GM19452 (cell line): ENCODE measurements at regions not wholly inside any gene's neighbourhood (a gene's known extent, or its start where the extent isn't known, plus 50 kb on each side); places are given as distances from the start of the nearest gene placed in this dataset.
"Not testable (repeated sequence)": the region's sequence is repeated elsewhere in the genome, so short reads cannot be mapped to it uniquely, and the experiment has no call there.

Experiments
- ATAC-seq: cut with Tn5 transposase; IDR thresholded peaks from one replicate; pipeline ENCODE4 v1.9.1; 2021; ENCODE audit not compliant: unreplicated experiment

GRCh38 chr10:56298941-56299340 is 62.1 kb downstream of the ZWINT start:
- no peak for ATAC-seq

DNA sequence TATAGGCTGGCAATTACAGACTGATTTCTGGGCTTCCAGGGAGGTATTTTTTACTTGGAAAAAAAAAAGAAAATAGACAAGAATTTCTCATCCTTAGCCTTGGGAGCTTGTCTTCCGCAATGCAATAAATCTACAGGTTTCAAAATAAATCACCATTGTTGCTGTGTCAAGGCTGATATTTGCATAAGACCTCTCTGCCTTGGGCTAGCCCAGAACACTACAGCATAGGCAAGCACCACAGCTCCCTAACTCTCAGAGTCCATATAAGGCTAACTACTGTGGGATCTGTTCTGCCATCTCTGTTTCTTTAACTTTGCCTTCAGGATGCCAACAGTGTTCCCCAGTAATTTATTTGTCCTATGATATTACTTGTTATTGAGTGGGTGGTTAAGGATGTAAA is 64.4 kb downstream of the ZWINT start:
- ATAC-seq = no peak

DNA sequence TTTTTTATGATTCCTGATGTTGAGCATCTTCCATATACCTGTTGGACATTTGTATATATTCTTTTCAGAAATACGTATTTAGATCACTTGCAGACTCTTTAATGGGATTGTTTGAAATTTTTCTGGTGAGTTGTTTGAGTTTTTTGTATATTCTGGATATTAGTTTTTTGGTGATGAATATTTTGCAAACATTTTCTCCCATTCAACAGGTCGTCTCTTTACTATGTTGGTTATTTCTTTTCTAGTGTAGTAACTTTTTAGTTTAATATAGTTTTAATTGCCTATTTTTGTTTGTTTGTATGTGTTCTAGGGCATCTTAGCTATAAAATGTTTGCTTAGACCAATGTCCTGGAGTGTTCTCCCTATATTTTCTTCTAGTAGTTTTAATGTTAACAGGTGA is 72.7 kb downstream of the ZWINT start:
- ATAC-seq = no peak

- no peak for ATAC-seq
Measured at GRCh38 chr10:56286096-56286495, 75.0 kb downstream of the ZWINT start.

- no peak for ATAC-seq
Measured at GRCh38 chr10:56279270-56279669, 81.8 kb downstream of the ZWINT start.

- ATAC-seq = no peak
Measured at GRCh38 chr10:56269181-56269580, 91.9 kb downstream of the ZWINT start.

DNA sequence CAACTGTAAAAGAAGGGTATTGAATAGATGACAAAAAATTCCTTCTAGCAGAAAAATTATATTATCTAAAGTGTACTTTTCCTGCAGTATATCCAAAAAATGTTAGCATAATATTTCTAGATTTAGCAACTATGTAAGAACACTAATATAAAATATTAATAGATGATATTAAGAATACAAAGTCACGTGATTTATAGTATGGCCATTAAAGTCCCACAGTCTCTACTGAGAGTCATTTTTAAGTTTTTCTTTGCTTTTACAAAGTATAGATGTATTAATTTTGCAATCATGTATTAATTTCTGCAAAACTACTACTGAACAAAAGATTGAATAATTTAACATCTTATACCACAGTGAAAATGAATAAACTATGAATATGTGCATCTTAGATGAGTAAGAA is 94.9 kb downstream of the ZWINT start:
- ATAC-seq = no peak

GRCh38 chr10:56258991-56259390 is 102.1 kb downstream of the ZWINT start:
- ATAC-seq = no peak

- ATAC-seq = no peak
Measured at GRCh38 chr10:56258378-56258777, 102.7 kb downstream of the ZWINT start.

DNA sequence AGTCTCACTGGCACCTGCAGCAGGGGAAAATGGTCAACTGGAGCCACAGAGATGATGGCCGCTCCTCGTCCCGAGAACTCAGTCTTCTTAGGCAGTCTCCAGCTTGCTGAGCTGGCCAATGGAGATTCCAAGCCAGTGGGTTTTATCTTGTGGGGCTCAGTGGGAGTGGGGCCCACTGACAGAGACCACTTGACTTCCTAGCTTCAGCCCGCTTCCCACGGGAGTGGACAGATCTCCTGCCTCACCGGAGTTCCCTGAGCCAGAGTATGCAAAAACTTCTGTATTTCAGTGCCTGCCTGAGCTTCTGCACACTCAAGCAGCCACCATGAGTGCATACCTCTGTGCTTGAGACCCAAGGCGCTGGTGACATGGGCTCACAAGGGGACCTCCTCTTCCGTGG is 105.8 kb downstream of the ZWINT start:
- no peak for ATAC-seq

DNA sequence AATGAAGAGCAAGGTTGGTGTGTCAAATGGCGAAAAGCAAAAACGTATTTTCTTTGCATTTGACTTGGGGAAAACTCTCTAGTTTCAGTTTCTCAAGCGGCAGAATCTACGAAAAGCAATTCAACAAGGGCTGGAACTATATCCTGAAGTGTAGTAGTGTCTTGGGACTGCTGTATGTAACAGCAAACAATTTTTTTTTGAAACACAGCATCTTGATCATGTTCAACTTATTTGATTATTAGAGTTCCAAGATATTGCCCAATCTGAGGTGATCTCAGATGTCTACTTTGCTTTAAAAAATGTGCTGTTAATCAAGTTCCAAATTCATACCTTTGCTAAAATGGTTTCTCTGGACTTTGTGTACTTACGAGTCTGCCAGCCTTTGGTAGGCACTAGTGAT is 120.6 kb downstream of the ZWINT start:
- ATAC-seq = no peak

GRCh38 chr10:56231436-56231835 is 129.6 kb downstream of the ZWINT start:
- no peak for ATAC-seq

DNA sequence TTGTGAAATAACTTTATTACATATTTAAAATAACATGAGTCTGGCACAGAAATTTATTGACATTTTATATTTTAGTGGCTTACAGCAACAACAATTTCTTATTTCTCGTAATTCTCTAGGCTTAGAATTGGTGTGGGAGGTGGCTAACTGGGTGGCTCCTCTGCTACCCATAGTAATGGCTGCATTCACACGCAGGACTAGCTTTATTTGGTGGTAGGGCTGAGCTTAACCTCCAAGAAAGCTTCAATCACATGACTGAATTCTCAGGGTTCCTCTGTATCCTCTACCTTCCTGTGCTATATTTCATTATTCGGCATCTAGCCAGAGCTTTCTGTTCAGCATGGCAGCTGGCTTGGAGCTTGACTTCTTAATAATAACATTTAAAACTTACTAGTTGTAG is 138.8 kb downstream of the ZWINT start:
- no peak for ATAC-seq

DNA sequence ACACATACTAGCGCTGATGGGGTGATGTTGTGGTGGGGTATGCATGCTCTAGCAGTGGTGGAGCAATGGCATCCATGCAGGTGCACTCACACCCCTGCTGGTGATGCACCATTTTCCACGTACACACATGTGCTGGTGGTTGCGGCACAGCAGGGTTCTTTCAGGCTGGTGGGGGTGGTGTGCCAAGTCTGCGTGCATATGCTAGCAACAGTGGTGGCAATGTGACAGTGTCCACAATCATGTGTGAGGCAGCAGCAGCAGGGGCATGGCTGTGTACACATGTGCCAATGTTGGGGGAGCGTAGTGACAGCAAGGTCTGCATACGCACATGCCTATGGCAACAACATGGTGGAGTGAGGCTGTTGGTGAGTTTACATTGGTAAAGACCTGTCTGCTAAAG is 148.1 kb downstream of the ZWINT start:
- ATAC-seq = no peak

- ATAC-seq = no peak
Measured at GRCh38 chr10:56181607-56182006, 179.5 kb downstream of the ZWINT start.

DNA sequence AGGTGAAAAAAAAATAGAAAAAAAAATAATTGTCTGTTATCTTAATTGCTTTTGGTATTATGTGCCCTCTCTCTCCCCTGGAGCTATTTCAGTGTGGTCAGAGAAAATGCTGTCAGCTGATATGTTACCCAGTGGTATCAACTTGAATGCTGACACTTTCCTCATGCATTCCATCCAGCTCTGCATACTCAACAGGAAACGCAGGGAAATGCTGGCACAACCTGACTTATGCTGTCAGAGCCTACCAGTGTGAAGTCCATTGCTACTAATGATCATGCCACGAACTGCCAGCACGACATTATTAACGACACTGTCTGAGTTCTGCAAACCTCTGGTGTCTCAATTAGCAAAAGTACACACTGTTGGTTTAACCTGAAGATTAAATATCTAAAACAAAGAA is 182.8 kb downstream of the ZWINT start:
- ATAC-seq = no peak

DNA sequence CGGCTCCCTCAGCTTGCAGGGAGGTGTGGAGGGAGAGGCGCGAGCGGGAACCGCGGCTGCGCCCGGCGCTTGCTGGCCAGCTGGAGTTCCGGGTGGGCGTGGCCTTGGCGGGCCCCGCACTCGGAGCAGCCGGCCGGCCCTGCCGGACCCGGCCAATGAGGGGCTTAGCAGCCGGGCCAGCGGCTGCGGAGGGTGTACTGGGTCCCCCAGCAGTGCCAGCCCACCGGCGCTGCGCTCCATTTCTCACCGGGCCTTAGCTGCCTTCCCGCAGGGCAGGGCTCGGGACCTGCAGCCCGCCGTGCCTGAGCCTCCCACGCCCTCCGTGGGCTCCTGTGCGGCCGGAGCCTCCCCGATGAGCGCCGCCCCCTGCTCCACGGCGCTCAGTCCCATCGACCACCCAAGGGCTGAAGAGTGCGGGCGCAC is 206.0 kb downstream of the ZWINT start:
- not testable (repeated sequence) for ATAC-seq

DNA sequence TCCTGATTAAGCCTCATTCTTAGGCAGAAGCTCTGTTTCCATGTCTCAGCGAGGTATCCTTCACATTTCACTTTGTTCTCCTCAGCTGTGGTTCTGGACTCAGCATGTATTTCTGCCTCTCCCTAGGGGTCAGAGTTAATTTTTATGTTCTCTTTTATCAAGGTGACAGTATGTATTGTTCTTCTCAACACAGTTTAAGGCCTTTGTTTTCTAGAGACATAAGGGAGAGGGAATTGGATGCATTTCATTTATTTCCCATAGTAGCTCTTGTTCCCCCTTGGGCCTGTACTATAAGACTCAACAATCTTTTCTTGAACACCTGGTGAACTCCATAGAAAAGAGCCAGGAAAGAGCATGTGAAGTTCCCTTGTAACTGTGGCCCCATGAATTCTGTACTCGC is 214.3 kb downstream of the ZWINT start:
- ATAC-seq = no peak

DNA sequence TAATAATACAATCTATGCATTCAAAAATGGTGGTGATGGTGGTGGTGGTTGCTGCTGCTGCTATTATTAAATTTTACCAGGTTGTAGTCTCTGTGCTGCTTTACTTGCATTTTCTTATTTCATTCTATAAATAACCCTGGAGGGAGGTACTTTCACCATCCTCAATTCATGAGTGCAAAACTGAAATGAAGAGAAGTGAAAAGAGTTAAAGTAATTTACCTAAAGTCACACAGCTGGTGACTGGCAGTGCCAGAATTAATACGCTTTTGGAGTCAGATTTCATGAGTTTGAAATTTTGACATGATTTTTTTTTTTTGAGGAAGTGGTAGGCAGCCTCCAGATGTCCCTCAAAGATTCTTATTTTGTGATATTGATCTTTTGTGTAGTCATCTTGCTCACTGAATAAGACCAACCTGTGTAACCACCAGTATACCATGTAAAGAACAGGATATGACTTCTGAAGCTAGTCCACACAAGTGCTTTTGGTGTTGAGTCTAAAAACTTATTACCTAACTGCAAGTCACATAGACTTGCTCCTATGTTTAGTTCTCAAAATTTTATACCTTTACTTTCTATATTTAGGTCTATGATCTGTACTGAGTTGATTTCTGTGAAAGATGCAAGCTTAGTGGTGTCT is 218.8 kb downstream of the ZWINT start:
- ATAC-seq = peak; percentile 67

- ATAC-seq = no peak
Measured at GRCh38 chr10:56139405-56139804, 221.7 kb downstream of the ZWINT start.

GRCh38 chr10:56135828-56136227 is 225.2 kb downstream of the ZWINT start:
- ATAC-seq = no peak

DNA sequence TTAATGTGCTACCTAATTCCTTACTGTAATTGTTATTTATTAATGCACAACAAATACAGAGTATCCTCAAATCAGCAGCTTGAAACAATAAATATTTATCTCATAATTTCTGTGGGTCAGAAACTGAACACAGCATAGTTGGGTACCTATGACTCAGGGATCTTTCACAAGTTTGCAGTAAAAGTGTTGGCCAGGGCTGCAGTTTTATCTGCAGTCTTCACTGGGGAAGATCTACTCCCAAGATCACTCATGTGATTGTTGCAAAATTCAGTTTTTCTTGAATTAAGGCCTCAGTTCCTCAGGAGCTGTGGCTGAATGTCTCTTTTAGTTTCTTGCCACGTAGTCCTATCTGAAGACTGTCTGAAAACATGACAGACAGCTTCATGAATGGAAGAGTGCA is 237.8 kb downstream of the ZWINT start:
- ATAC-seq = no peak

- no peak for ATAC-seq
Measured at GRCh38 chr10:56116684-56117083, 244.4 kb downstream of the ZWINT start.

DNA sequence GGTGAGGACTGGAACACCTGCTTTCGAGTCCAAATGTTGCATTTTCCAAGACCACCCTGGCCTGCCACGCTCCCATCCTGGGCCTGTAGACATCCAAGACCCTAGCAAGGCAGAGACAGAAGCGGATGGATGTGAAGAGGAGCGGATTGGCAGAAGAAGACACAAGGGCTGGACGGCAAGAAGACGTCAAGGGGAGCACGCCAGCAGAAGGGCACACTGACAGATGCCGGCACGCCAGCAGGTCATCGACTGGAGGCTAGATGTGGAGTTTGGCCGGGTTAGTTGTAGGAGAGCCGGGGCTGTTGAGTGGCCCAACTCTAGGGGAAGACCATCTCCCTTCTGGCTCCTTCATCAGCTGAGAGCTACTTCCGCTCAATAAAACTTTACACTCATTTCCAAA is 251.6 kb downstream of the ZWINT start:
- ATAC-seq = no peak
